PC-3 (cell line): ENCODE measurements at regions not wholly inside any gene's neighbourhood (a gene's known extent, or its start where the extent isn't known, plus 50 kb on each side); places are given as distances from the start of the nearest gene placed in this dataset.

Experiments used
- ATAC-seq: fragments of 200-7000 bp; cut with Tn5 transposase; 2 replicates; pipeline ENCODE4 v1.9.1; 2020; ENCODE audit warnings: mild to moderate bottlenecking, moderate library complexity
- BruUV-seq: library from RNA; stranded (reverse); fragments of 400-500 nt; replicated peaks from 2 replicates; lab custom pipeline; 2021; lab: Mats Ljungman, UMichigan
- CTCF ChIA-PET: fragments of 300-600 bp; sonication (Branson Sonifier 250); formaldehyde crosslinking; loops from one replicate; lab custom pipeline; 2022; ENCODE audit warnings: antibody characterized with exemption; lab: Charles Lee
- POLR2A ChIA-PET: fragments of 300-600 bp; sonication (Branson Sonifier 250); formaldehyde crosslinking; loops from one replicate; lab custom pipeline; 2022; ENCODE audit warnings: antibody characterized with exemption; ENCODE audit not compliant: unreplicated experiment; lab: Charles Lee
- DNase-seq: peaks from one replicate; pipeline ENCODE4 v3.0.0-alpha.2; 2015
- H2AFZ ChIP-seq: fragments of 300-600 bp; sonication (generic); 2 replicates; pipeline ENCODE4 v1.6.0; 2016; ENCODE audit warnings: antibody characterized with exemption, low read length
- H3F3A ChIP-seq: fragments of 300-600 bp; sonication (generic); one replicate; pipeline ENCODE4 v1.6.0; 2017; ENCODE audit warnings: antibody characterized with exemption, low read length, control low read depth, mild to moderate bottlenecking; ENCODE audit not compliant: unreplicated experiment
- H3K27ac ChIP-seq: fragments of 300-600 bp; sonication (generic); 2 replicates; pipeline ENCODE4 v1.5.1; 2016; ENCODE audit warnings: mild to moderate bottlenecking, low read length
- H3K27me3 ChIP-seq: fragments of 300-600 bp; sonication (generic); 2 replicates; pipeline ENCODE4 v1.6.1; 2016; ENCODE audit warnings: low read length, mixed read lengths
- H3K36me3 ChIP-seq: fragments of 300-600 bp; sonication (generic); 2 replicates; pipeline ENCODE4 v1.6.1; 2016; ENCODE audit warnings: low read depth, mixed run types, low read length, mixed read lengths
- H3K4me1 ChIP-seq: fragments of 300-600 bp; sonication (generic); 2 replicates; pipeline ENCODE4 v1.5.1; 2016; ENCODE audit warnings: low read length; ENCODE audit not compliant: insufficient read depth
- H3K4me2 ChIP-seq: fragments of 300-600 bp; sonication (generic); 2 replicates; pipeline ENCODE4 v1.6.0; 2016; ENCODE audit warnings: low read length
- H3K4me3 ChIP-seq: fragments of 300-600 bp; sonication (generic); 2 replicates; pipeline ENCODE4 v1.5.1; 2016; ENCODE audit warnings: mild to moderate bottlenecking, low read length, mixed read lengths
- H3K79me2 ChIP-seq: fragments of 300-600 bp; sonication (generic); 2 replicates; pipeline ENCODE4 v1.6.1; 2017; ENCODE audit warnings: low read length, mixed read lengths
- H3K9ac ChIP-seq: fragments of 300-600 bp; sonication (generic); 2 replicates; pipeline ENCODE4 v1.6.0; 2016; ENCODE audit warnings: mild to moderate bottlenecking, low read length
- H3K9me2 ChIP-seq: fragments of 300-600 bp; sonication (generic); replicated peaks from 2 replicates; pipeline ENCODE4 v1.6.1; 2016; ENCODE audit warnings: mixed run types, low read length, mixed read lengths
- H3K9me3 ChIP-seq: fragments of 300-600 bp; sonication (generic); 2 replicates; pipeline ENCODE4 v1.6.1; 2016; ENCODE audit warnings: low read length, mixed read lengths
- H4K20me1 ChIP-seq: fragments of 300-600 bp; sonication (generic); 2 replicates; pipeline ENCODE4 v1.6.1; 2016; ENCODE audit warnings: low read length, mixed read lengths
- CTCF ChIP-seq: fragments of 300-600 bp; sonication (generic); conservative IDR thresholded peaks from 2 replicates; pipeline ENCODE4 v1.5.1; 2017; ENCODE audit warnings: antibody characterized with exemption, low read depth, mild to moderate bottlenecking, low read length
- EZH2 ChIP-seq: fragments of 300-600 bp; sonication (generic); IDR thresholded peaks from one replicate; pipeline ENCODE4 v1.6.1; 2017; ENCODE audit warnings: antibody characterized with exemption, mild to moderate bottlenecking, low read length; ENCODE audit not compliant: unreplicated experiment
- EZH2phosphoT487 ChIP-seq: fragments of 300-600 bp; sonication (generic); IDR thresholded peaks from 2 replicates; pipeline ENCODE4 v1.6.1; 2018; ENCODE audit warnings: mild to moderate bottlenecking, antibody characterized with exemption, low read length, borderline replicate concordance
- intact Hi-C: fragments of 100-400 bp; cut with micrococcal nuclease; formaldehyde crosslinking; loops from 2 replicates; pipeline ENCODE4 v1.9.0; 2023

- ATAC-seq (no peak), DNase-seq (no peak)
- H2AFZ ChIP-seq: no peak overlapping the region
- no peaks in the 10 kb centered on the region for H3K79me2 ChIP-seq
- H3K9ac ChIP-seq: no peak overlapping the region
- H3K36me3 ChIP-seq: no peaks in the 10 kb centered on the region
- intact Hi-C loops: no loop called here
- no peak overlapping the region for H3K4me2 ChIP-seq
- ChIA-PET POLR2A (no interaction called here), CTCF (no interaction called here)
- no peaks in the 10 kb centered on the region for H3F3A ChIP-seq
- TF ChIP-seq EZH2 (no peak), EZH2phosphoT487 (no peak), CTCF (no peak)
- H3K27ac ChIP-seq: no peak overlapping the region
- no peaks in the 10 kb centered on the region for H3K9me3 ChIP-seq
- H4K20me1 ChIP-seq: no peaks in the 10 kb centered on the region
- H3K9me2 ChIP-seq: no peaks in the 10 kb centered on the region
- H3K4me3 ChIP-seq: no peak overlapping the region
- no TSS peak for BruUV-seq
- H3K27me3 ChIP-seq: no peaks in the 10 kb centered on the region
- H3K4me1 ChIP-seq: no peaks in the 10 kb centered on the region
These were observed 175.7 kb downstream of the DLL1 start for GRCh38 chr6:170114956-170115855.

GRCh38 chr6:170114187-170114945 is 176.5 kb downstream of the DLL1 start:
- Histone ChIP-seq H3K27ac (no peak overlapping the region), H4K20me1 (no peaks in the 10 kb centered on the region), H3K27me3 (no peaks in the 10 kb centered on the region), H3K9me2 (no peaks in the 10 kb centered on the region), H3K4me3 (no peak overlapping the region), H3K36me3 (no peaks in the 10 kb centered on the region), H3K4me1 (no peaks in the 10 kb centered on the region), H3K79me2 (no peaks in the 10 kb centered on the region), H3K9me3 (no peaks in the 10 kb centered on the region), H3K9ac (no peak overlapping the region), H3F3A (no peaks in the 10 kb centered on the region), H2AFZ (no peak overlapping the region), H3K4me2 (no peak overlapping the region)
- BruUV-seq: no TSS peak
- CTCF ChIA-PET: no interaction called here
- TF ChIP-seq EZH2 (no peak), EZH2phosphoT487 (no peak)
- ATAC-seq (no peak), DNase-seq (no peak)
- intact Hi-C loops: no loop called here
- POLR2A ChIA-PET: no interaction called here

GRCh38 chr6:170113141-170113540 is 177.7 kb downstream of the DLL1 start:
- Histone ChIP-seq H3K27me3 (no peaks in the 10 kb centered on the region), H3K9me2 (no peaks in the 10 kb centered on the region), H3K4me1 (no peaks in the 10 kb centered on the region), H3F3A (no peaks in the 10 kb centered on the region), H3K9me3 (no peaks in the 10 kb centered on the region), H3K4me3 (no peak overlapping the region), H2AFZ (no peak overlapping the region), H3K27ac (no peak overlapping the region), H3K36me3 (no peaks in the 10 kb centered on the region), H3K79me2 (no peaks in the 10 kb centered on the region), H3K4me2 (no peak overlapping the region), H3K9ac (no peak overlapping the region), H4K20me1 (no peaks in the 10 kb centered on the region)
- ChIA-PET CTCF (no interaction called here), POLR2A (no interaction called here)
- intact Hi-C loops: no loop called here
- DNase-seq: no peak
- TF ChIP-seq EZH2phosphoT487: no peak
- TF ChIP-seq CTCF: no peak
- TF ChIP-seq EZH2: no peak
- no peak for ATAC-seq
- no TSS peak for BruUV-seq
